D341Med (cell line): ENCODE measurements at regions not wholly inside any gene's neighbourhood (a gene's known extent, or its start where the extent isn't known, plus 50 kb on each side); places are given as distances from the start of the nearest gene placed in this dataset.

Experiments
- DNase-seq: peaks from one replicate; pipeline ENCODE4 v3.0.0; 2012; ENCODE audit warnings: low spot score

- DNase-seq = no peak
These were observed 347.6 kb downstream of the CHRM3 start for GRCh38 chr1:239733995-239734394.

GRCh38 chr1:239735111-239735510, 348.7 kb downstream of the CHRM3 start:
- no peak for DNase-seq

- no peak for DNase-seq
These were observed 350.1 kb downstream of the CHRM3 start for GRCh38 chr1:239736479-239736878.

- DNase-seq = no peak
These were observed 352.3 kb upstream of the FMN2 start for GRCh38 chr1:239739375-239739774.

- no peak for DNase-seq
These were observed 351.8 kb upstream of the FMN2 start for GRCh38 chr1:239739919-239740318.

- no peak for DNase-seq
These were observed 349.1 kb upstream of the FMN2 start for GRCh38 chr1:239742416-239743109.

- DNase-seq = no peak
These were observed 346.8 kb upstream of the FMN2 start for GRCh38 chr1:239744851-239745250.

GRCh38 chr1:239755107-239755912, 336.4 kb upstream of the FMN2 start:
- DNase-seq = no peak

GRCh38 chr1:239757716-239758115, 334.0 kb upstream of the FMN2 start:
- no peak for DNase-seq

- peak; percentile 35 for DNase-seq
These were observed 332.9 kb upstream of the FMN2 start for GRCh38 chr1:239758756-239759155.

GRCh38 chr1:239761509-239761908, 330.2 kb upstream of the FMN2 start:
- no peak for DNase-seq

- DNase-seq = no peak
These were observed 327.8 kb upstream of the FMN2 start for GRCh38 chr1:239763850-239764249.

GRCh38 chr1:239764546-239764945, 327.1 kb upstream of the FMN2 start:
- DNase-seq = no peak

- DNase-seq = peak; percentile 40
These were observed 326.5 kb upstream of the FMN2 start for GRCh38 chr1:239765163-239765562.

GRCh38 chr1:239771550-239771949, 320.1 kb upstream of the FMN2 start:
- no peak for DNase-seq

GRCh38 chr1:239772446-239772845, 319.2 kb upstream of the FMN2 start:
- no peak for DNase-seq

GRCh38 chr1:239775466-239775865, 316.2 kb upstream of the FMN2 start:
- no peak for DNase-seq

GRCh38 chr1:239778208-239778813, 313.4 kb upstream of the FMN2 start:
- DNase-seq = no peak

- no peak for DNase-seq
These were observed 311.7 kb upstream of the FMN2 start for GRCh38 chr1:239779962-239780361.

GRCh38 chr1:239784896-239785295, 306.8 kb upstream of the FMN2 start:
- no peak for DNase-seq

GRCh38 chr1:239785576-239785975, 306.1 kb upstream of the FMN2 start:
- no peak for DNase-seq

- no peak for DNase-seq
These were observed 305.2 kb upstream of the FMN2 start for GRCh38 chr1:239786464-239786863.

GRCh38 chr1:239792157-239792556, 299.5 kb upstream of the FMN2 start:
- DNase-seq = no peak
